T-cell (primary cell): ENCODE measurements at regions not wholly inside any gene's neighbourhood (a gene's known extent, or its start where the extent isn't known, plus 50 kb on each side); places are given as distances from the start of the nearest gene placed in this dataset.

Experiments used
- ATAC-seq, 4 experiments: fragments of 200-7000 bp in 3 of 4; fragments of 150-1000 bp in 1 of 4; cut with Tn5 transposase; replicated peaks in 1 of 4; 1 replicate in 3 of 4; 2 replicates in 1 of 4; pipeline ENCODE4 v1.10.0; 2021; ENCODE audit warnings: moderate library complexity in 3 of 4, mild to moderate bottlenecking in 2 of 4, moderate number of reproducible peaks in 1 of 4
- CTCF ChIA-PET, 2 donors: fragments of 300-600 bp; sonication (Branson Sonifier 250); formaldehyde crosslinking; loops; one replicate each; lab custom pipeline; 2022; ENCODE audit warnings: antibody characterized with exemption in 2 of 2; lab: Charles Lee
- POLR2A ChIA-PET, 2 donors: fragments of 300-600 bp; sonication (Branson Sonifier 250); formaldehyde crosslinking; loops; one replicate each; lab custom pipeline; 2022; ENCODE audit warnings: antibody characterized with exemption in 2 of 2; lab: Charles Lee
- DNase-seq, 35 experiments: peaks; one replicate each; pipeline versions ENCODE4 v3.0.0 to v3.0.0-alpha.2; 2013 to 2023
- H3K27ac ChIP-seq: one replicate; pipeline ENCODE4 v1.5.1; 2013; ENCODE audit warnings: low read length
- H3K27me3 ChIP-seq, 2 experiments: replicated peaks in 1 of 2; 1 replicate in 1 of 2; 2 replicates in 1 of 2; pipeline versions ENCODE4 v1.6.1 to v1.7.0; 2013; ENCODE audit warnings: low read length in 1 of 2, mixed read lengths in 1 of 2; ENCODE audit not compliant: control insufficient read depth in 2 of 2, insufficient read depth in 2 of 2; ENCODE audit errors: extremely low read depth in 1 of 2
- H3K36me3 ChIP-seq, 2 donors: 1 replicate in 1 of 2; 2 replicates in 1 of 2; pipeline versions ENCODE4 v1.6.1 to v1.7.0; 2013; ENCODE audit warnings: low read length in 1 of 2; ENCODE audit not compliant: control insufficient read depth in 2 of 2, insufficient read depth in 1 of 2; ENCODE audit errors: extremely low read depth in 1 of 2
- H3K4me1 ChIP-seq, 2 experiments: 1 replicate in 1 of 2; 2 replicates in 1 of 2; pipeline versions ENCODE4 v1.6.1 to v1.7.0; 2013; ENCODE audit warnings: low read length in 2 of 2, mixed read lengths in 1 of 2; ENCODE audit not compliant: insufficient read depth in 2 of 2, control insufficient read depth in 1 of 2; ENCODE audit errors: extremely low read depth in 1 of 2
- H3K4me3 ChIP-seq, 2 donors: 1 replicate in 1 of 2; 2 replicates in 1 of 2; pipeline versions ENCODE4 v1.5.1 to v1.7.0; 2013; ENCODE audit warnings: mild to moderate bottlenecking in 2 of 2, low read length in 1 of 2, moderate library complexity in 1 of 2; ENCODE audit not compliant: control insufficient read depth in 1 of 2; ENCODE audit errors: extremely low read depth in 1 of 2
- H3K9me3 ChIP-seq: 2 replicates; pipeline ENCODE4 v1.7.0; 2013
- H3K27ac Mint-ChIP-seq, 2 donors: one replicate each; pipeline ENCODE4 v1.8.0; 2020 to 2021; ENCODE audit warnings: mild to moderate bottlenecking in 2 of 2, mixed read lengths in 2 of 2
- H3K27me3 Mint-ChIP-seq, 2 donors: one replicate each; pipeline ENCODE4 v1.8.0; 2021 to 2022; ENCODE audit warnings: mixed read lengths in 2 of 2
- H3K36me3 Mint-ChIP-seq: one replicate; pipeline ENCODE4 v1.8.0; 2021; ENCODE audit warnings: mixed read lengths
- H3K4me1 Mint-ChIP-seq, 3 donors: one replicate each; pipeline ENCODE4 v1.8.0; 2020 to 2022; ENCODE audit warnings: mixed read lengths in 3 of 3, mild to moderate bottlenecking in 1 of 3
- H3K4me3 Mint-ChIP-seq, 3 donors: one replicate each; pipeline ENCODE4 v1.8.0; 2020 to 2022; ENCODE audit warnings: mild to moderate bottlenecking in 3 of 3, mixed read lengths in 3 of 3, moderate library complexity in 3 of 3
- H3K9me3 Mint-ChIP-seq, 3 donors: one replicate each; pipeline ENCODE4 v1.8.0; 2020 to 2022; ENCODE audit warnings: mixed read lengths in 3 of 3
- WGBS: methylation state at CpG from one replicate; pipeline ENCODE4 v1.1.5; 2013; ENCODE audit warnings: missing lambda C conversion rate; ENCODE audit not compliant: insufficient coverage; 5-methylcytosine and 5-hydroxymethylcytosine counted together

DNA sequence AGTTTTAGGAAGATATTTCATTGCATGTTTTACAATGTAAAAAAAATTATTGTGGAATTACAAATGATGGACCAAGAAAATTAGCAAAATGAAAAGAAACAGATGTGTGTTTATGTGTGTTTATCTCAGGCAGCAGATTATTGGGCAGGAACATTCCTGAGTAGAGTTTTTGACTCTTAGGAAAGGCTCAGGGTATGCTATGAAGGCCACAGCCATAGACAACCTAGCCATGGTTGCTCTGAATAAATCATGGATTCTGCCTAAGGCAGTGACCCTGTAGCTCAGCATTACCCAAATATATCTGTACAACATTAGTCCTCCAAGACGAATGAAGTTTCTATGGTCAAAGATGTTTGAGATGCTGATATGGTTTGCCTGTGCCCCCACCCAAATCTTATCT, 298.3 kb downstream of the PTEN start:
- no CpG with 5 or more reads among the region's 1 CpG for WGBS
- POLR2A ChIA-PET = no interaction called here
- CTCF ChIA-PET = interaction anchor here in 1 of 2 donors (0.6 kb wide), 1 partner anchor 221 kb away, joined by 4 read pairs; no protein-coding TSS in a partner anchor
- H3K27me3 Mint-ChIP-seq = no peaks in the 10 kb centered on the region
- no peaks in the 10 kb centered on the region for H3K4me1 ChIP-seq
- no peaks in the 10 kb centered on the region for H3K36me3 Mint-ChIP-seq
- H3K4me3 ChIP-seq = no peak overlapping the region
- ATAC-seq = no peak
- no peak overlapping the region for H3K27ac ChIP-seq
- no peaks in the 10 kb centered on the region for H3K9me3 ChIP-seq
- no peak for DNase-seq
- H3K27ac Mint-ChIP-seq = no peak overlapping the region
- H3K27me3 ChIP-seq = no peaks in the 10 kb centered on the region
- H3K9me3 Mint-ChIP-seq = no peaks in the 10 kb centered on the region
- H3K4me3 Mint-ChIP-seq = no peak overlapping the region
- H3K36me3 ChIP-seq = no peaks in the 10 kb centered on the region
- H3K4me1 Mint-ChIP-seq = peaks cover 0 to 10% (median 2%) of the 10 kb centered on the region in 3 donors

DNA sequence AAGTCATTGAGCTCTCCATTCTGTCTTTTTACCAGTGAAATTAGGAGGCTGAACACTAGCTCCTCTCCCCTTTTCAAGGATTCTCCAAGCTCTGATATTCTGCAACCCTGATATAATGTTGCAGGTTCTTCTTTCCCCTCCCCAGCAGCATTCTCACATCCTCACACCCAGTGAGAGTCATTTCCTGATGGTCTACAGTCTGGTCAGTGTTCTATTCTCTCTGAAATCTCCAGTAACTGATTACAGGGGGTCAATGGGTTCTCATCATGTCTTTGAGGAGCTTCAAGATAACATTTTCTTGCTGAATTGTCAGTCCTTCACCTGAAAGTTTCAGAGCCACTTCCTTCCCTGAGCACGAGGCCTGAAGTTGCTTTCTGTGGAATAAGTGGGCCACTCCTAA, 299.4 kb downstream of the PTEN start:
- H3K4me1 ChIP-seq = no peaks in the 10 kb centered on the region
- H3K27ac ChIP-seq = no peak overlapping the region
- no peak for ATAC-seq
- H3K36me3 ChIP-seq = no peaks in the 10 kb centered on the region
- WGBS = no CpG with 5 or more reads among the region's 1 CpG
- no peaks in the 10 kb centered on the region for H3K9me3 ChIP-seq
- H3K27me3 Mint-ChIP-seq = no peaks in the 10 kb centered on the region
- peaks cover 0 to 14% (median 4%) of the 10 kb centered on the region in 3 donors for H3K4me1 Mint-ChIP-seq
- no peaks in the 10 kb centered on the region for H3K36me3 Mint-ChIP-seq
- CTCF ChIA-PET = no interaction called here
- no peak overlapping the region for H3K27ac Mint-ChIP-seq
- no peak for DNase-seq
- no peak overlapping the region for H3K4me3 ChIP-seq
- H3K9me3 Mint-ChIP-seq = no peaks in the 10 kb centered on the region
- POLR2A ChIA-PET = no interaction called here
- no peaks in the 10 kb centered on the region for H3K27me3 ChIP-seq
- H3K4me3 Mint-ChIP-seq = no peak overlapping the region

DNA sequence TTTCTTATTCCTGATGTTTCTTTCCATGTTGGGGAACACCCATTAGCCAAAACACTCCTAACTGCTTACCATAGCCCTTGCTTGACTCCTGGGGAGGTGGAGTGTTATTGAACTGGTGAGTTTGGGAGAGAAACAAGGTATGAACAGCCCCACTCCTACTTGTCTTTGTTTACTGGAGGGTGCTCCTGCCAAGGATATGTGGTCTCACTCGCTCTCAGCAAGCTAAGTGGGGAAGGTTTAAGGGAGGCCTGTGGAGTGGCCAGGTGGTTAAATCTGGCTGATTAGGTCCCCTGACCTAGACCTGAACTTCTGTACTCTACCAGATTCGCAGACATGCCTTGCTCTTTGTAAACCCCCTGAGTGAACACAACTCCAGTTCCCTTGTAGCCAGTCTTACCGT, 300.1 kb downstream of the PTEN start:
- WGBS = no CpG with 5 or more reads among the region's 3 CpGs
- Histone ChIP-seq H3K27me3 (no peaks in the 10 kb centered on the region), H3K4me3 (no peak overlapping the region), H3K4me1 (no peaks in the 10 kb centered on the region), H3K9me3 (no peaks in the 10 kb centered on the region), H3K36me3 (no peaks in the 10 kb centered on the region), H3K27ac (no peak overlapping the region)
- DNase-seq = no peak
- Mint-ChIP-seq H3K27ac (no peak overlapping the region), H3K36me3 (no peaks in the 10 kb centered on the region), H3K4me3 (no peak overlapping the region), H3K27me3 (no peaks in the 10 kb centered on the region), H3K4me1 (peaks cover 0 to 14% (median 4%) of the 10 kb centered on the region in 3 donors), H3K9me3 (peaks cover 0 to 2% (median under 1%) of the 10 kb centered on the region in 3 donors)
- ChIA-PET CTCF (no interaction called here), POLR2A (no interaction called here)
- ATAC-seq = no peak

DNA sequence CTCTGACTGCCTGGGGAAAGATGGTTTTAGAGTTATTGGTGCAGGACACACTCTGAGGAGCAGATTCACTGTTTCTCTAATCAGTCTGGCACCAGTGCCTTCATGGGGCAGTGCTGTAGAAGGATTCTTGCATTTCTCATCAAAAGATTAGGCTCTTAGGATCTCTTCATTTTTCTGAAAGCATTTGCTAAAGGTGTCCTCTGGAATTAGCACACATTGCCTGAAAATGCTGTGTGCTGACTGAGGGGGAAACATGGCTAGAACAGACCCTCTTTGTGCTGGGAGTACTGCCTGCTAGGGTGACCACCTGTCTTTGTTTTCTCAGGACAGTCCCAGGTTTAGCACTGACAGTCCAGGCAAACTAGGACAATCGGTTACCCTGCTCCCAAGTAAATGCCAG, 301.0 kb downstream of the PTEN start:
- POLR2A ChIA-PET = no interaction called here
- DNase-seq = no peak
- Histone ChIP-seq H3K4me1 (no peaks in the 10 kb centered on the region), H3K9me3 (no peaks in the 10 kb centered on the region), H3K36me3 (no peaks in the 10 kb centered on the region), H3K27me3 (no peaks in the 10 kb centered on the region), H3K4me3 (no peak overlapping the region), H3K27ac (no peak overlapping the region)
- H3K27me3 Mint-ChIP-seq = no peaks in the 10 kb centered on the region
- no CpG with 5 or more reads among the region's 1 CpG for WGBS
- H3K4me1 Mint-ChIP-seq = peaks cover 3 to 14% (median 9%) of the 10 kb centered on the region in 3 donors
- CTCF ChIA-PET = no interaction called here
- no peak overlapping the region for H3K4me3 Mint-ChIP-seq
- H3K27ac Mint-ChIP-seq = no peak overlapping the region
- H3K36me3 Mint-ChIP-seq = peaks cover 2% of the 10 kb centered on the region
- H3K9me3 Mint-ChIP-seq = peaks cover 3 to 7% (median 5%) of the 10 kb centered on the region in 3 donors
- ATAC-seq = no peak

DNA sequence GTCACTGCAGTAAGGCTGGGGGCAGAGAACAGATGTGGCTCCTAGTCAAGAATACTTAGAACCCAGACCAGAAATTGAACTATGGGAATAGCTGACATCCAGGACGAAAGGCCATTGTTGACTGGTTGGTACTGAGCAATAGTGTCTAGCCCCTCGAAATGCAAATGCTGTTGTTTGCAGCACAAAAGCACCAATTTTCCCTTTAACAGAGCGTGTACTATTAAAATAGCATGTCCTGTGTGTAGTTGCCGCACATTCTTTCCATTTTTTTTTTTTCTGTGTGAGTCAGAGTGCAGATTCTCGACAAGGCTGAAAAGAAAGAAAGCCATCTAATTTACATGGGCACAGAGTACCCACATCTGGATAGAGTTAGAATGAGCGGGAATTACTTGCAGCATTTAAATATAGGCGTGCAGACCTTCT, 302.4 kb downstream of the PTEN start:
- ChIA-PET POLR2A (no interaction called here), CTCF (no interaction called here)
- ATAC-seq (no peak), DNase-seq (no peak)
- H3K4me3 ChIP-seq = no peak overlapping the region
- no peaks in the 10 kb centered on the region for H3K9me3 ChIP-seq
- H3K27me3 ChIP-seq = no peaks in the 10 kb centered on the region
- Mint-ChIP-seq H3K27ac (no peak overlapping the region), H3K9me3 (peaks cover 3 to 7% (median 6%) of the 10 kb centered on the region in 3 donors), H3K4me1 (peaks cover 13 to 27% (median 23%) of the 10 kb centered on the region in 3 donors), H3K27me3 (no peaks in the 10 kb centered on the region), H3K36me3 (peaks cover 2% of the 10 kb centered on the region), H3K4me3 (no peak overlapping the region)
- H3K4me1 ChIP-seq = peaks cover 2 to 3% of the 10 kb centered on the region in 2 experiments
- 100% methylated on average over 2 of the region's 7 CpGs for WGBS
- no peak overlapping the region for H3K27ac ChIP-seq
- no peaks in the 10 kb centered on the region for H3K36me3 ChIP-seq

- H3K4me3 Mint-ChIP-seq = no peak overlapping the region
- no CpG with 5 or more reads among the region's 3 CpGs for WGBS
- peaks cover 3 to 7% (median 6%) of the 10 kb centered on the region in 3 donors for H3K9me3 Mint-ChIP-seq
- H3K36me3 ChIP-seq = no peaks in the 10 kb centered on the region
- H3K27me3 ChIP-seq = no peaks in the 10 kb centered on the region
- no peak overlapping the region for H3K4me3 ChIP-seq
- H3K36me3 Mint-ChIP-seq = peaks cover 2% of the 10 kb centered on the region
- H3K4me1 ChIP-seq = peaks cover 3 to 14% of the 10 kb centered on the region in 2 experiments
- H3K27ac Mint-ChIP-seq = no peak overlapping the region
- H3K9me3 ChIP-seq = no peaks in the 10 kb centered on the region
- POLR2A ChIA-PET = no interaction called here
- no peak overlapping the region for H3K27ac ChIP-seq
- DNase-seq (no peak), ATAC-seq (no peak)
- no peaks in the 10 kb centered on the region for H3K27me3 Mint-ChIP-seq
- CTCF ChIA-PET = no interaction called here
- H3K4me1 Mint-ChIP-seq = peaks cover 27 to 41% (median 30%) of the 10 kb centered on the region in 3 donors
Observed at GRCh38 chr10:88168171-88169036, 305.0 kb downstream of the PTEN start.
